Nephron progenitor cell (in vitro differentiated cells): ENCODE measurements at regions not wholly inside any gene's neighbourhood (a gene's known extent, or its start where the extent isn't known, plus 50 kb on each side); places are given as distances from the start of the nearest gene placed in this dataset.
A peak's percentile ranks its signal among the peaks of the same experiment; 100 is the strongest.
"Not testable (repeated sequence)": the region's sequence is repeated elsewhere in the genome, so short reads cannot be mapped to it uniquely, and the experiment has no call there.

Experiments
- DNase-seq: peaks from one replicate; pipeline ENCODE4 v3.0.0; 2021
- H3K27ac Mint-ChIP-seq: 2 replicates; pipeline ENCODE4 v1.8.0; 2021; ENCODE audit warnings: mild to moderate bottlenecking, moderate library complexity, mixed read lengths
- H3K27me3 Mint-ChIP-seq: 2 replicates; pipeline ENCODE4 v1.8.0; 2021; ENCODE audit warnings: mild to moderate bottlenecking, low read depth, mixed read lengths; ENCODE audit not compliant: poor library complexity
- H3K36me3 Mint-ChIP-seq: 2 replicates; pipeline ENCODE4 v1.8.0; 2021; ENCODE audit warnings: low read depth, mixed read lengths
- H3K4me1 Mint-ChIP-seq: 2 replicates; pipeline ENCODE4 v1.8.0; 2021; ENCODE audit warnings: mixed read lengths
- H3K4me3 Mint-ChIP-seq: 2 replicates; pipeline ENCODE4 v1.8.0; 2021; ENCODE audit warnings: mild to moderate bottlenecking, moderate library complexity, mixed read lengths
- H3K9me3 Mint-ChIP-seq: 2 replicates; pipeline ENCODE4 v1.8.0; 2021; ENCODE audit warnings: mild to moderate bottlenecking, moderate library complexity, mixed read lengths
- TF ChIP-seq, protein P1 (sequence below): fragments of 200-600 bp; sonication (generic); IDR thresholded peaks from 2 replicates; pipeline ENCODE4 v1.5.0; 2021; ENCODE audit warnings: antibody characterized with exemption

DNA sequence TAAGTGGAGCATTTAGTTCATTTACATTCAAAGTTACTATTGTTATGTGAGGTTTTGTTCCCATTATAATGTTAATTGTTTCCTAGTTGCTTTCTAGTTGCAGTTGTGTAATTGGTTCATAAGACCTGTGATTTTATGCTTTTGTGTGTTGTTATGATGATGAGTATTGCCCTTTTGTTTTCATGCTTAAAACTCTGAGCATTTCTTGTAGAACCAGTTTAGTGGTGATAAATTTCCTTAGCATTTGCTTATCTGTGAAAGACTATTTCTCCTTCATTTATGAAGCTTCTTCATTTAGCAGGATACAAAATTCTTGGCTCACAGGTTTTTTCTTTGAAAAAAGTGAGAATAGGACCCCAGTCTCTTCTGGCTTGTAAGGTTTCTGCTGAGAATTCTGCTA lies 274.8 kb upstream of the SPAG17 start:
- no peaks in the 10 kb centered on the region for H3K4me1 Mint-ChIP-seq
- peaks cover 3% of the 10 kb centered on the region for H3K27me3 Mint-ChIP-seq
- H3K9me3 Mint-ChIP-seq: peaks cover 59% of the 10 kb centered on the region
- peaks cover 34% of the 10 kb centered on the region for H3K36me3 Mint-ChIP-seq
- no peak overlapping the region for H3K4me3 Mint-ChIP-seq
- TF ChIP-seq, protein P1, sequence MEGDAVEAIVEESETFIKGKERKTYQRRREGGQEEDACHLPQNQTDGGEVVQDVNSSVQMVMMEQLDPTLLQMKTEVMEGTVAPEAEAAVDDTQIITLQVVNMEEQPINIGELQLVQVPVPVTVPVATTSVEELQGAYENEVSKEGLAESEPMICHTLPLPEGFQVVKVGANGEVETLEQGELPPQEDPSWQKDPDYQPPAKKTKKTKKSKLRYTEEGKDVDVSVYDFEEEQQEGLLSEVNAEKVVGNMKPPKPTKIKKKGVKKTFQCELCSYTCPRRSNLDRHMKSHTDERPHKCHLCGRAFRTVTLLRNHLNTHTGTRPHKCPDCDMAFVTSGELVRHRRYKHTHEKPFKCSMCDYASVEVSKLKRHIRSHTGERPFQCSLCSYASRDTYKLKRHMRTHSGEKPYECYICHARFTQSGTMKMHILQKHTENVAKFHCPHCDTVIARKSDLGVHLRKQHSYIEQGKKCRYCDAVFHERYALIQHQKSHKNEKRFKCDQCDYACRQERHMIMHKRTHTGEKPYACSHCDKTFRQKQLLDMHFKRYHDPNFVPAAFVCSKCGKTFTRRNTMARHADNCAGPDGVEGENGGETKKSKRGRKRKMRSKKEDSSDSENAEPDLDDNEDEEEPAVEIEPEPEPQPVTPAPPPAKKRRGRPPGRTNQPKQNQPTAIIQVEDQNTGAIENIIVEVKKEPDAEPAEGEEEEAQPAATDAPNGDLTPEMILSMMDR: no peak
- no peak overlapping the region for H3K27ac Mint-ChIP-seq
- no peak for DNase-seq

DNA sequence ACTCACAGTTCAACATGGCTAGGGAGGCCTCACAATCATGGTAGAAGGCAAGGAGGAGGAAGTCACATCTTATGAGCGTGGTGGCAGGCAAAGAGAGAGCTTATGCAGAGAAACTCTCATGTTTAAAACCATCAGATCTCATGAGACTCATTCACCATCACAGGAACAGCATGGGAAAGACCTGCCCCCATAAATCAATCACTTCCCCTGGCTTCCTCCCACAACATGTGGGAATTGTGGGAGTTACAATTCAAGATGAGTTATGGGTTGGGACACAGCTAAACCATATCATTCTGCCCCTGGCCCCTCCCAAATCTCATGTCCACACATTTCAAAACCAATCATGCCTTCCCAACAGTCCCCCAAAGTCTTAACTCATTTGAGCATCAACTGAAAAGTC lies 268.8 kb upstream of the SPAG17 start:
- peak; percentile 36 for DNase-seq
- Mint-ChIP-seq H3K4me1 (peaks cover 20% of the 10 kb centered on the region), H3K36me3 (peaks cover 26% of the 10 kb centered on the region), H3K27ac (peak overlapping the region; percentile 98), H3K4me3 (peak overlapping the region; percentile 6), H3K9me3 (peaks cover 79% of the 10 kb centered on the region)
- not testable (repeated sequence) for H3K27me3 Mint-ChIP-seq

DNA sequence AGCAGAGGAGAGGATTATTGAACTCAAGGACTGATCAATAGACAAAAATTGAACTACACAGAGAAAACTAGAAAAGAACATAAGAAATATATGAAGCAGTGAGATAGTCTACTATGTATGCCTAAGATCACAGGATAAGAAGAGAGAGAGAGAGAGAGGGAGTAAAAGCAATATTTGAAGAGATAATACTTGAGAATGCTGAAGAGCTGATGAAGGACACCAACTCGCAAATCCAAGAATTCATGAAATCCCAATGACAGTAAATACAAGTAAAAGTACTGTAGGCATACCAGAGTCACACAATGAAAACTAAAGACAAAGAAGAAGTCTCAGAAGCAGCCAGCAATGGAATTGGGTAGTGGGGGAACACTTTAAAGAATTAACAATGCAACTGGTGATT lies 260.1 kb upstream of the SPAG17 start:
- Mint-ChIP-seq H3K27me3 (peaks cover 4% of the 10 kb centered on the region), H3K36me3 (peaks cover 28% of the 10 kb centered on the region)

DNA sequence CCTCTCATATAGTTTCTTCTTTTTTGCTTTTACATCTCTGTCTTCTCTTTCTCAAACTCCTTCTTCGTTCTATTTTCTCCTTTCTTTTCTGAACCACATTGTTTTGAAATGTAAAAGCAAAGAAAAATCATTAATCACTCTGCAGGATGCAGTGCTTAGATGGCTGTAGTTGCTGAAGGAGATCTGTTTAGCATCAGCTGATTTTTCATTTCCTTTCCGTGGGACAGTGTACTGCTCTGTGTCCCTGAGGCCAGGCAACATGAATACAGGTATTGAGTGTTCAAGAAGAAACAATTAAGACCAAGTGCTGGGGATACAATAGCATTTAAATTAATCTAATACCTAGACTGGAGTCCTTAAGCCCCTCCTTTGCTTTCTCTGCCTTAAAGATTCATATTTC lies 257.2 kb upstream of the SPAG17 start:
- no peak for DNase-seq
- peaks cover 21% of the 10 kb centered on the region for H3K9me3 Mint-ChIP-seq
- no peaks in the 10 kb centered on the region for H3K27me3 Mint-ChIP-seq
- H3K4me1 Mint-ChIP-seq: peaks cover 5% of the 10 kb centered on the region
- peaks cover 6% of the 10 kb centered on the region for H3K36me3 Mint-ChIP-seq
- H3K27ac Mint-ChIP-seq: no peak overlapping the region
- no peak overlapping the region for H3K4me3 Mint-ChIP-seq
- TF ChIP-seq, protein P1: no peak

More for the DNA sequence above, 260.1 kb upstream of the SPAG17 start:
- DNase-seq: no peak
- Mint-ChIP-seq H3K4me1 (peaks cover 5% of the 10 kb centered on the region), H3K27ac (no peak overlapping the region), H3K4me3 (no peak overlapping the region), H3K9me3 (peaks cover 50% of the 10 kb centered on the region)
- TF ChIP-seq, protein P1: no peak

DNA sequence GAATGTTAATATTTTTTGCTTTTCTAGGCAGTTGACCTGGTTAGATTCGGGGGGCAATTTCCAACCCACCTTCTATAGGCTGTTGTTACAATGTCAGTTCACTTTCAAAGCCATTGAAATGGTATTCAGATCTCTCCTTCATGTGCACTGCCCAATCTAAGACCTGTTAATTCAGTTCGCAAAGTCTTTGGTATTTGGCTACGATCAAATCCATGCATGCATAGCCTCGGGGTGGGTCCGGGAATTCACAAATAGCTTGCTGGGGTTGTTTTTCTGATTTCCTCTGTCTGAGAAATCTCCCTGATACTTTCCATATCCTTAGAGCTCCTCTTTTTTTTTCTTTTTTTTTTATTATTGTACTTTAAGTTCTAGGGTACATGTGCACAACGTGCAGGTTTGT lies 252.6 kb upstream of the SPAG17 start:
- TF ChIP-seq, protein P1: no peak
- peaks cover 5% of the 10 kb centered on the region for H3K4me1 Mint-ChIP-seq
- no peaks in the 10 kb centered on the region for H3K36me3 Mint-ChIP-seq
- H3K27me3 Mint-ChIP-seq: no peaks in the 10 kb centered on the region
- no peaks in the 10 kb centered on the region for H3K9me3 Mint-ChIP-seq
- DNase-seq: no peak
- no peak overlapping the region for H3K4me3 Mint-ChIP-seq
- H3K27ac Mint-ChIP-seq: no peak overlapping the region

DNA sequence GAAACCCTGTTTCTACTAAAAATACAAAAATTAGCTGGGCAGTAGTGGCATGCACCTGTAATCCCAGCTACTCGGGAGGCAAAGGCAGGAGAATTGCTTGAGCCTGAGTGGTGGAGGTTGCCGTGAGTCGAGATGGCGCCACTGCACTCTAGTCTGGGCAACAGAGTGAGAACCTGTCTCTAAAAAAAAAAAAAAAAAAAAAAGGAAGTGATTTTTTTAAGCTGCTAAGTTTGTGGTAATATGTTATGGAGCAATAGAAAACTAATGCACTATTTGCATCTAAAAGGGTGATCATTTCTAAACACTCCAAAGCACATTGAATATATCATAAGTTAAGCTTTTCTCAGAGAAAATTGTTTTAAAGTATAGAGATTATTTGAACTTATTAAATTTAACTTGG lies 244.8 kb upstream of the SPAG17 start:
- TF ChIP-seq, protein P1: no peak
- Mint-ChIP-seq H3K27me3 (peaks cover 10% of the 10 kb centered on the region), H3K4me1 (no peaks in the 10 kb centered on the region), H3K9me3 (no peaks in the 10 kb centered on the region), H3K36me3 (no peaks in the 10 kb centered on the region), H3K27ac (no peak overlapping the region), H3K4me3 (no peak overlapping the region)
- no peak for DNase-seq
